ENCODE measurements at regions not wholly inside any gene's neighbourhood (a gene's known extent, or its start where the extent isn't known, plus 50 kb on each side); places are given as distances from the start of the nearest gene placed in this dataset.

- Mint-ChIP-seq H3K36me3 (ENCODE audit: low read depth) (no peaks in the 10 kb centered on the region), H3K27ac (no peak overlapping the region), H3K4me1 (peaks cover 13% of the 10 kb centered on the region), H3K27me3 (no peaks in the 10 kb centered on the region), H3K9me3 (peaks cover 6% of the 10 kb centered on the region), H3K4me3 (no peak overlapping the region)
- intact Hi-C loops (cut with micrococcal nuclease), result loop anchor here (5.0 kb wide), 1 partner anchor 47 kb away; no protein-coding TSS in a partner anchor
- TF ChIP-seq CTCF (IDR thresholded peaks at IDR 0.05), result no peak
- ChIA-PET CTCF (no interaction called here), POLR2A (no interaction called here)
- DNase-seq, result no peak
- no peak for ATAC-seq (ENCODE audit: low read depth)
These were observed 438.0 kb upstream of the PMFBP1 start for GRCh38 chr16:72609933-72610332.

GRCh38 chr16:72609066-72609465 is 437.1 kb upstream of the PMFBP1 start:
- no peak for TF ChIP-seq CTCF (IDR thresholded peaks at IDR 0.05)
- CTCF ChIA-PET, result no interaction called here
- POLR2A ChIA-PET, result no interaction called here
- H3K4me1 Mint-ChIP-seq, result peaks cover 13% of the 10 kb centered on the region
- peaks cover 6% of the 10 kb centered on the region for H3K9me3 Mint-ChIP-seq
- no peak overlapping the region for H3K4me3 Mint-ChIP-seq
- H3K27ac Mint-ChIP-seq, result no peak overlapping the region
- intact Hi-C loops (cut with micrococcal nuclease), result loop anchor here (5.0 kb wide), 1 partner anchor 48 kb away; no protein-coding TSS in a partner anchor
- ATAC-seq (ENCODE audit: low read depth), result no peak
- DNase-seq, result no peak
- no peaks in the 10 kb centered on the region for H3K27me3 Mint-ChIP-seq
- no peaks in the 10 kb centered on the region for H3K36me3 Mint-ChIP-seq (ENCODE audit: low read depth)

DNA sequence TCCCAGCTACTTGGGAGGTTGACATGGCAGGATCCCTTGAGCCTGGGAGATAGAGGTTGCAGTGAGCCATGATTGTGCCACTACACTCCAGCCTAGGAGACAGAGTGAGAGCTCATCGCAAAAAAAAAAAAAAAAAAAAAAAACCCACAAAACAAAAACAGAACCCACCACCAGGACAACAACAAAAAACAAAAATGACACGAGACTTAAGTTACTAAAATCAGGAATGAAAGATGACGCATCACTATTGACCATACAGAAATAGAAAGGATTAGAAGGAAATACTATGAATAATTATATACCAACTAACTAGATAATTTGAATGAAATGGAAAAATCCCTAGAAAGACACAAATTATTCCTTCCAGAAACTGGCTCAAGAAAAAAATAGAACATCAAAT is 432.4 kb upstream of the PMFBP1 start:
- Mint-ChIP-seq H3K27me3 (no peaks in the 10 kb centered on the region), H3K27ac (no peak overlapping the region), H3K4me3 (no peak overlapping the region), H3K9me3 (peaks cover 5% of the 10 kb centered on the region), H3K36me3 (ENCODE audit: low read depth) (peaks cover 4% of the 10 kb centered on the region), H3K4me1 (peaks cover 4% of the 10 kb centered on the region)
- TF ChIP-seq CTCF (IDR thresholded peaks at IDR 0.05), result no peak
- ATAC-seq (ENCODE audit: low read depth) (no peak), DNase-seq (no peak)
- ChIA-PET CTCF (no interaction called here), POLR2A (no interaction called here)
- intact Hi-C loops (cut with micrococcal nuclease), result no loop called here

- no peak overlapping the region for H3K4me3 Mint-ChIP-seq
- peaks cover 2% of the 10 kb centered on the region for H3K4me1 Mint-ChIP-seq
- no peak overlapping the region for H3K27ac Mint-ChIP-seq
- H3K27me3 Mint-ChIP-seq, result no peaks in the 10 kb centered on the region
- peaks cover 2% of the 10 kb centered on the region for H3K9me3 Mint-ChIP-seq
- no peak for TF ChIP-seq CTCF (IDR thresholded peaks at IDR 0.05)
- POLR2A ChIA-PET, result no interaction called here
- DNase-seq (no peak), ATAC-seq (ENCODE audit: low read depth) (no peak)
- CTCF ChIA-PET, result no interaction called here
- intact Hi-C loops (cut with micrococcal nuclease), result no loop called here
- H3K36me3 Mint-ChIP-seq (ENCODE audit: low read depth), result peaks cover 4% of the 10 kb centered on the region
These were observed 430.5 kb upstream of the PMFBP1 start for GRCh38 chr16:72602499-72602898.

DNA sequence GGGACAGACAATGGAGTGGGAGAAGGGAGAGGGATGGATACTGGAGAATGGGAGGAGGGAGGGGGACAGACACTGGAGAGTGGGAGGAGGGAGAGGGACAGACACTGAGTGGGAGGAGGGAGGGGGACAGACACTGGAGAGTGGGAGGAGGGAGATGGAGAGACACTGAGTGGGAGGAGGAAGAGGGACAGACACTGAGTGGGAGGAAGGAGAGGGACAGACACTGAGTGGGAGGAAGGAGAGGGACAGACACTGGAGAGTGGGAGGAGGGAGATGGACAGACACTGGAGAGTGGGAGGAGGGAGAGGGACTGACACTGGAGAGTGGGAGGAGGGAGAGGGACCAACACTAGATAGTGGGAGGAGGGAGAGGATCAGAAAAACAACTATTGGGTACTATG is 426.7 kb upstream of the PMFBP1 start:
- DNase-seq, result no peak
- intact Hi-C loops (cut with micrococcal nuclease), result no loop called here
- Mint-ChIP-seq H3K36me3 (ENCODE audit: low read depth) (peaks cover 4% of the 10 kb centered on the region), H3K27me3 (no peaks in the 10 kb centered on the region), H3K4me1 (peaks cover 6% of the 10 kb centered on the region), H3K4me3 (no peak overlapping the region), H3K27ac (no peak overlapping the region), H3K9me3 (peaks cover 2% of the 10 kb centered on the region)
- POLR2A ChIA-PET, result no interaction called here
- CTCF ChIA-PET, result no interaction called here
- no peak for ATAC-seq (ENCODE audit: low read depth)
- no peak for TF ChIP-seq CTCF (IDR thresholded peaks at IDR 0.05)
